GM18907 (cell line): ENCODE measurements at regions not wholly inside any gene's neighbourhood (a gene's known extent, or its start where the extent isn't known, plus 50 kb on each side); places are given as distances from the start of the nearest gene placed in this dataset.

Source experiments
- ATAC-seq: cut with Tn5 transposase; IDR thresholded peaks from one replicate; pipeline ENCODE4 v1.9.1; 2021; ENCODE audit warnings: mild to moderate bottlenecking, moderate library complexity; ENCODE audit not compliant: unreplicated experiment

DNA sequence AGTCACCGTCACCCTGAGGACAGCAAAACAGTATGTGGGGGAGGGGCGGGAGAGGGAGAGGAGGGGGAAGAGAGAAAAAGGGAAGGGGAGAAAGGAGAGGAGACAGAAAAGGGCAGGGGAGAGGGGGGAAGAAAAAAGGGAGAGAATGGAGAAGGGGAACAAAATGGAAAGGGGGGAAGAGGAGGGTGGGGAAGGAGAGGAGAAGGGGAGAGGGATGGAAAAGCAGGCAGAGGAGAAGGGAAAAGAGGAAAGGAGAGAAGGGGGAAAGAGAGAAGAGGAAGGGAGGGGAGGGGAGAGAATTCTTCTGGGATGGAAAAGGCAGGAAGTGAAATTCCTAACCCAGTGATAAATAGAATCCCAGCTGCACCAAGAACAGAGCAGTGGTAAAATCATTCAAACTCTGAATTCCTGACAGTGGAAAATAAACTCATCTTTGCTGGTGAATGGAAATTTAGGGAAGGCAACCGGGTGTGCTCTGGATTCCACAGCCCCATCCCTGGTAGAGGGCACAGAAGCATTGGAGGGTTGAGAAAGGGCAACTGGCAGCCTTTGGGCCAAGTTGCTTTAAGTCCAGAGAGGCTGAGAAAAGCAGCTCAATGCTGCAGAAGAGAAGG is 244.2 kb downstream of the BCOR start:
- ATAC-seq: no peak

DNA sequence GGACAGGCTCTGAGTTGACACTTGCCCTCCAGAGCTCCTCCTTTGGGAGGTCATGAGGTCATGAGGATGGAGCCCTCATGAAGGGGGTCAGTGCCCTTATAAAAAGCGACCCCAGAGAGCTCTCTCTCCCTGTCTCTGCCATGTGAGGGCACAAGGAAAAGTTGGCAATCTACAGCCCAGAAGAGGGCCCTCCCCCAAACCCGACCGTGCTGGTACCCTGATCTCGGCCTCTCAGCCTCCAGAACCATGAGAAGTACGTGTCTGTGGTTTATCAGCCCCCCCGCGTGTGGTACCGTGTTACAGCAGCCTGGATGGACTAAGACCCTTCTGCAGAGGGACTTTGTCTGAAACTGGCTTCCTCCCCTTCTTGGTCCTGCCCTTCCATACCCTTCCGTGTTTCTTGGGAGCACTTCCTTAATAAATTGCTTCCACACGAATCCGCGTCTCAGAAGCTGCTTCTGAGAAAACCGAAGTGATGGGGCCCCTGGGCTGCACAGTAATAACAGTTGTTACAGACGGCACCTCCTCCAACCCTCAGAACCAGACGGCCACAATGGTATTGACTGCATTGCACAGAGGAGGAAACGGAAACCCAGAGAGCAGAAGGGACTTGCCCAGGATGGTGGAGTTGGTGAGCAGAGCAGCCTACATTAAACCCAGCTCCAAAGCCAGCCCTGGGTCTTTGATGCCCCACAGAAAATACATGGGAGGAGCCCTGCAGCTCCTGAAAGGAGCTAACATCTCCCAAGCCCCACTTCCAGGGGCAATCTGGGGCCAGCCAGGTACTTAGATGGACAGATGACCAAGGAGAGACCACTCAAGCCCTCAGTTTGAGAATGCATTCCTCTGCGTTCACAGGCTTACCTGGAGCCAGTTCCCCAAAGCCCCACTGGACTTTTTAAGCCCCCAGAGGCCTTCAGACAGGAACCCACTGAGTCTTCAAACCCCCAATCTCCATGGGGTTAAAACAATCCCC is 242.7 kb downstream of the BCOR start:
- ATAC-seq: peak; percentile 81

- ATAC-seq: peak; percentile 53
Measured at GRCh38 chrX:39855748-39856129, 242.0 kb downstream of the BCOR start.

DNA sequence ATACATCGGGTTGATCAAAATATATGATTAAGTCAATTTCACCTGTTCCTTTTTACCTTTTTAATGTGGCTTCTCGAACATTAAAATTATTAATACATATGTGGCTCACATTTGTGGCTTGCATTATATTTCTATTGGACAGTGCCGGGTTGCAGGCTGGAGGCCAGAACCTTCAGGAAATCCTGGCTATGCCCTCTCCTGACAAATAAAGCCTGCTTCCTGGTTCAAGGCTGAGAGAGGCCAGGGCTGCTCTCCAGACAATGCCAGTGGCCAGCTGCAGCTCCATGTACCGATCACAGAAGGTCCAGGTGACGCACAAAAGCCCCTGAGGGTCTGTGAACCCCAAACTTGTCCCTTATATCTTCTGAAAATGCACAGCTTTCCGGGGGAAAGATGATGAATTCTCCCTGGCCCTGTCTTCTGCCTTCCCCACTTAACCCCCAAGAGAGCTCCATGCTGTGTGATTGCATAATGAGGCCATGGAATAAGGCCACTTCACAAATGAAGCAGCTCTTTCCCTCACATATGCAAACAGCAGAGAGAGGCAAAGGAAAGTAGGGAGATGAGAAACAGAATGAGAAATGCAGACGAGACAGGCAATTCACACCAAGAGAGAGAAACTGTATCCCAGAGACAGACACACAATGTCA is 241.2 kb downstream of the BCOR start:
- no peak for ATAC-seq

- ATAC-seq: no peak
Measured at GRCh38 chrX:39857780-39858179, 240.0 kb downstream of the BCOR start.

DNA sequence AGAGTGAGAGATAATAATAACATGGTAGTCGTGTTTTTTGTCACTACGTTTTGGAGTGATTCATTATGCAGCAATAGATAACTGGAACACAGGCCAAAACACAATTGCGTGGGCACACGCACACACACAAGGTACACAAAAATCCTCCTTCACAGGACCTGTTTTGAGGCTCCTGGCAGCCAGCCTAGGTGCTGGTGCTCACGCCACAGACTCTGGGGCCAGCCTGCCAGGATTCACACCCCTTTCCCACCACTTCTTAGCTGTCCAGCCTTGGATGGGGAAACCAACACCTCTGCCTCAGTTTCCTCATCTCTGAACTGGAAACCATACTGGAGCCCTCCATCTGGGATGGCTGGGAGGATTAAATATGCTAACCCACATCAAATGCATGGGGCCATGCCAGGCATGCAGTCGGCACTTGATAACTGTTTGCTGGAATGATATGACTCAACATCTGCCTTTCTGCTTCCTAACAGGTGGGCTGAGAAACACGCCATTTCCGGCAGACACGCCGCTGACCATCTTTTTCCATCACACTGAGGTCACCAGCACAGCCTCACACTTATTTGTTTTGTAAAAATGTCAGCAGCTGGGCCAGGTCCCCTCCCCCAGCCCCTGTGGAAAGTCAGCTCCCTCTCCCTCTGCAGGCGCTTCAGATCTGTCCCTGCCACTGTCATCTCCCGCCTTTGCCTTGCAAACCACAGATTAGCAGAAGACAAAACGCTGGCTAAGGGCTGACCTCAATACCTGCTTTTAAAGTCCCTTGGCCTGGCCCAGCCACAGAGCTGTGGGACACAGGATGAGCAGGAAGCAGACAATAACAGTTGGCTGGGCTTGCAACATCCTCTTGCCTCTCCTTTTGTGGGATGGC is 237.5 kb downstream of the BCOR start:
- peak; percentile 73 for ATAC-seq

GRCh38 chrX:39862963-39863362 is 234.8 kb downstream of the BCOR start:
- ATAC-seq: no peak

- ATAC-seq: no peak
Measured at GRCh38 chrX:39866229-39866628, 231.5 kb downstream of the BCOR start.

DNA sequence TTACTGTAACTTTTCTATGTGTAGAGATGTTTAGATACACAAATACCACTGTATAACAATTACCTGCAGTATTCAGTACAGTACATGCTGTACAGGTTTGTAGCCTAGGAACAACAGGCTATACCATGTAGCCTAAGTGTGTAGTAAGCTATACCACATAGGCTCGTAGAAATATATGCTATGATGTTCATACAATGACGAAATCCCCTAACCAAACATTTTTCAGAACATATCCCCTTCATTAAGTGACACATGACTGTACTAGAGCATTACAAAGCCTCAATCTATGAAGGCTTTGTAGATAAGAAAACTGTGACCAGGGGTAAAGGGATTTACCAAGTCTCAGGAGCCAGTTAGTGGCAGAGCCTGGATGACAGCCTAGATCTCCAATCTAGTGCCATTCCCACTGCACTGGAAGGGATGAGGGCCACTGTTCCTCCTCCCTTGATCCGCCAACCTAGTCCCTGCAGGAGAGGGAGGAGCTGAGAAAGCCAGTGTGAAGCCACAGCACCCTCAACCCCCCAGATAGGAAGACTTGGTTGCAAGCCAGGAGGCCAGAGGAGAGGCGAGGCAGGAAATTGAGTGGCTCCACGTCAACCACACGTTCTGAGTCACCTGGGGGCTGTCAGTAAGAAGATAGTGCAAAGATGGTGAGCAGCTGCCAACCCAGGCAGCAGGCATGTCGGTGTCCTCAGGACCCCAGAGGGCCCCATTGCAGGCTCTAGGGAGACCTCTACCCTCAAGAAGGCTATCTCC is 227.7 kb downstream of the BCOR start:
- ATAC-seq: no peak

DNA sequence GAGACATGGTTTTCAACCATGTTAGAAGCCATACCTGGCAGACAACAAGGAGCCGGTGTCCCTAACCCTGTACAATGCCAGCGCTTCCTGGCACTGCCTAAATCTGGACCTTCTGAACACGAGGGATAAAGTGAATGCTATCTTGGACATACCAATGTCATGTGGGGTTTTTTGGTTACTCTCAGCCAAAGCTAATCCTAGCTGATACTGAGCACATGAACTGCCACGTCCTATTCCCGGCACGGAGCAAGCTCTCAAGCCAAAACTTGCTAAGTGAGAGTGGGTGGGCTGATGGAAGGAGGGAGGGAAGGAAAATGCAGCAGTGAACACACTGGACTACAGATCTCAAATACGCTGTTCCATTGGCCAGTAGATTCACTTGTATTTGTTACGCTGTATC is 226.1 kb downstream of the BCOR start:
- no peak for ATAC-seq

DNA sequence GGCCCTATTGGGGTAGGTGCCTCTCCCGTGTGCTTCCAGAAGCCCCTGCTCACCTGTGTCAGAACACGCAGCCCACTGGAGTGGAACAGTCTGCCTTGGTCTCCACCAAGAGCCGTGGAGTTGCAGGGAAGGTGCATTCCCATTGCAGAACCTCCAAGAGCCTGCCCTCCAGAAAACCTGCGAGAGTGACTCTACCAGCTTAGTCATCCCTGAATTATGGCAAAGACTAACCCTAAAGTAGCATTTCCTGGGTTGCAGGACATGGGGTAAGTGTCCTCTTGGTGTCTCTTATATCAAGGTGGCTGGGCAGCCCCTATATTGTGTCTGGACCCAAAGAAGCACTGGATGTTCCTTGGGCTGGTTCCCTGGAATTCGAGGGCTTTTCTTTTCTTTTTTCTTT is 224.6 kb downstream of the BCOR start:
- ATAC-seq: no peak

GRCh38 chrX:39874202-39874816 is 223.4 kb downstream of the BCOR start:
- peak; percentile 95 for ATAC-seq

DNA sequence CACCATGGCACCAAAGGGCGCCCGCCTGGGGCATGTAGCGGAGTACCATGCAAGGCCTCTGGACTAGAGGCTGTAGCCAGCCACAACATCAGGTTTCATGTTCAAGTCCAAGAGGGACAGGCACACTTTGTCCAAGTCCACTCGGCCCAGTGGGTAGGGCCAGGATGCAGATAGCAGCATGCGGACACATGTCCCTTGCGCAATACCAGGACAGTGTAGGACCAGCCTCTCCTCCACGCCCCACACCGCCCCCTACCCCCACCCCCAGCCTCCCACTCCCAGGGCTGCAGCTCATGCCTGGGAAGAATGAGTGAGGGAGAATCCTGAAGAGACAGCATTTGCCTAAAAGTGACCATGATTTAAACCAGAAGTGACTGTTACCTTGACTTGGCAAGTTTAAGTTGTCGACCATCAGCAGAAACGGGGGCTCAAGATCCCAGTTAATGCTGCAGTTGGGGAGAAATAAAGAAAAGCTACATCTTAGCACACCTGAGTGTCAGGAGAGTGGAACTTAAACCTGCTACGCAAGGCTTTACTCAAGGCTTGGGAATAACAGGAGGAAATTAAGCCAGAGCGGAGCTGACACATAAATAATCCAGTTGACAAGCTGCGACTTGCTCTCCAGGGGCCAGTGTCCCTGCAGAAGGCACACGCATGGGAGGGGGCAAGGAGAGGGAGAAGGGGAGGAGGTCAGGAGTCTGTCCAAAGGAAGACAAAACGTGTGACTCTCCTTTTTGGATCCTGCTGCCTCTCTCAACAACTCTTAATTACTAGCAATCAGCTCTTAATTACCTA is 221.7 kb downstream of the BCOR start:
- ATAC-seq: no peak

DNA sequence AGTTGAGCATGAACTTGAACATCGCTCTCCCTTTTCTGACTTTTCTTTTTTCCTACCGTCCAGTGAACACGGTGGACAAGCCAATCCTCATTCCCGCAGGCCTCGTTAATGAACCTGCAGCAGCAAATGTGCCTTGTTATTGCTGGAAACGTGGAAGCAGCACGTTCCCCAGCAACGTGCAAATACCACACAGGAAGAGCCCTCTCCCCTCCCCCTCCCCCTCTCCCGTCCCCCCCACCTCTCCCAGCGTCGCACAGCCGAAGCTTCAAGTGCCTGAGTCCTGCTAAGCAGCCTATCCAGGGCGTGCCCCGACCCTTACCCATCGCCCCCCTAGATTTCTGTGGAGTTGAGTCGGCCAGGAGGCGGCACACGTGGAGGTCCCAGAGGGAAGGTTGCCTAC is 219.9 kb downstream of the BCOR start:
- ATAC-seq: no peak

DNA sequence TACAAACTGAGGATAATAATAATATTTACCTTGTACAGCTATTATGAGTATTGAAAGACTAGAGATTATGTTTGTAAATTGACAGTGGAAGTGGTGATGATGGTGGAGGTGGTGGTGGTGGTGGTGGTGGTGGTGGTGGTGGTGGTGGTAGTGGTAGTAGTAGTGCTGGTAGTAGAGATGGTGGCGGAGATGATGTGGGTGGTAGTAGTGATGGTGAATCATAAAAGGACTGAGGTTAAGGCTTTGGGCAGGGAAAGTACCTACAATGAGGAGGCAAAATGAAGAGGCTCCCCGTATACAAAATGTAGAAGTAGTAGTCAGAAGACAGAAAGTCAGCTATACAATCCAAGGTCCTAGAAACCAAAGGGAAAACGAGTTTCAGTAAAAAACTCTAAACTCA is 214.1 kb downstream of the BCOR start:
- no peak for ATAC-seq

DNA sequence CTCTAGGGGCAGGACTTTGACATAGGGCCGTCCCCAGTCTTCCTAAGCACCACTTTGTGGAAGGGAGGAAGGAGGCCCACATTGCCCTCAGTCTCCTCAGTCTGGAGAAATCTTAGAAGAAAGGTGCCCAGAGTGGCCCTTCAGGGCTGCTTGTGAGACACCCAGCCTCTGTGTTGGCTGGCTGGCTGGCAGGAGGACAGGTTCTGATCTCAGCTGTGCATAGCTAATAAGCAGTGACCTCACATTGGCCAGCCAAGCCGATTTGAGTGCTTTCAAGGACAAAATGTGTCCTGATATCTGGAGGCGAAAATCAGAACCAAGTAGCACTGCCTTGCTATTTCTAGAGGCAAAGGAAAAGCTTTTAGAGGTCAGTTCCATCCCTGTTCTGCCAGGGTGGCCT is 211.5 kb downstream of the BCOR start:
- ATAC-seq: no peak

DNA sequence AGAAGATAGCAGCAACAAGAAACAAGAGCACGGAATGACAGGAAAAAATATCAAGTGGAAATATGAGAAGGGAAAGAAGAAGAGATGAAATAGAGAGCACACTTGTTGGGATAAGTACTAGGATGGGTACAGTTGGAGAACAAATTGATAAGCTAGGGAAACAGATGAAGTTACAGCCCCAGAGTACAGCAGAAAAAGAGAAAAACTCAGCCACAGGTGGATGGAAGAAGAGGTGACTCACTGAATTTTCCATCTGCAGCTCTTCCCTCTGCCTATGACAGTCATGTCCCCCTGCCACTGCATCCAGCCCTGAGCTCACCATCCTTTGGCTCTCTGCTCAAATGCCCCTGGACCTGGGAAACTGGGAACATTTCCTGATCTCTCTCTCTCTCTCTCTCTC is 209.0 kb downstream of the BCOR start:
- ATAC-seq: no peak

- ATAC-seq: no peak
Measured at GRCh38 chrX:39889704-39890103, 208.1 kb downstream of the BCOR start.

DNA sequence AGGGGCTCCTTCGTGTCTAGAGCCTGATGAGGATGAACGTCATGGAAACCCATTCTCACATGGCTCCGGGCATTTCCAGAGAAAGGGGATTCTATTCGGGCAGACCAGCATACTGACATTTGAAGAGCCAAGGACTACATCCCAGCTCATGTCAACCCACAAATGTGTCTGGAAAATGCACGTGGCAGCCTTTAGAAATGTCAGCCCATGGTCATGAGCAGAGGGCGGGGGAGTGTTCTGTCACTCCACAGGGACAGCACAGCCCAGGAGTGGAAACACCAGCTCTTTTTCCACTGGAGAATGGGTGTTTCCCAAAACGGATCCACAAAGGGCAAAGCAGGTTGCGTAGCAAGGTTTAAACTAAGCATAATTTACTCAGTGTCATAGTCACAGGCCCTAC is 207.0 kb downstream of the BCOR start:
- ATAC-seq: no peak
